GM21390 (cell line): ENCODE measurements at regions not wholly inside any gene's neighbourhood (a gene's known extent, or its start where the extent isn't known, plus 50 kb on each side); places are given as distances from the start of the nearest gene placed in this dataset.
"Not testable (repeated sequence)": the region's sequence is repeated elsewhere in the genome, so short reads cannot be mapped to it uniquely, and the experiment has no call there.

Experiments
- ATAC-seq: cut with Tn5 transposase; IDR thresholded peaks from one replicate; pipeline ENCODE4 v1.9.1; 2021; ENCODE audit not compliant: unreplicated experiment

DNA sequence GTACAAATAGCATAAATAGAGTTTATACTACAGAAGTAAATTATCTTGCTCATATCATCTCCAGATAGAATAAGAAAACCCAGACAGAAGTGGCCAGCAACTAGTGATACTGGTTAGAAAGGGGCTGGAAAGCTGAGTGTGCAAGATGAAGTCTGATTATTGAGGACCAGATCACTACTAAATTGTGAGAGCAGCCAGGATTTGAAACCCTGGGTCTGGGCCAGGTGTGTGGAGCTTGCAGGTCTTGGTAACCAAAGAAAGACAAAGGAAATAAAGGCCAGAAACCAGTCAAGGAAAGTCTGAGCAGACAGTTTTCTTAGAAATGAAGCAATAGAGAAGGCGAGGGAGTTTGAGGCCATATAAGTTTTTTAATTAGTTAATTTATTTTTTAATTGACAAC, 611.8 kb downstream of the ETNK1 start:
- ATAC-seq = no peak

DNA sequence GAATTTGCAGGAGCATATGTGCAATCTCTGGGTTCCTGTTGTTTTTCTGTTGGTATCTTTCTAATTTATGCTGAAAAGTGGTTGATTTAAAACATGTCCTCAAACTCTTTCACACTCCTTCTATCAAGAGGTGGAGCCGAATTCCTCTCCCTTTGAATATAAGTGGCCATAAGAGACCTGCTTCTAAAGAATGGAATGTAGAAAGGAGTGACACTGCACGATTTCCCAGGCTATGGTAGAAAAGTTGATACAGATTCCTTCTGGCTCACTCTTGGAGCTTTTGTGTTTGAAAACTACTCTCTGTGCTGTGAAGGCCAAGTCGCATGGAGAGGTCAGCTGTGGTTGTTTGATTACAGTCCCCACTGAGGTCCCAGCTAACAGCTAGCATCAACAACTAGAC, 613.2 kb downstream of the ETNK1 start:
- ATAC-seq = no peak

DNA sequence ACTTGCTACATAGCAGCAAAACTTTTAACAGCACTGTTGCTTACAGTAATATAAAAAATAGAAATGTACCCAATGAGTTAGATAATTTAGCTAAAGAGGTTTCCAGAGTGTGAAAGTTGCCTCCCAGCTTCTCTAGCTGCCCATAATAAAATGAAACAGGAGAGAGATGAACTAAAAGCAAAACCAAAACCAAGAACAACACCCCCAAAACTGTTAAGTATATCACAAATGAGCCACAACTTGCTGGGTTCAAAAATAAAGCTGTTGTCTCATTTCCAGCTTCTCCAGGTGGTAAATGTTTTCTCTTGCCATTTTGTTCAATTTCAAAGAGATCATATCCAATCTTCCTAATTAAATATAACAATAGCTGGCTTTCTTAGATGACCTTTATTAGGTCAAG, 614.0 kb downstream of the ETNK1 start:
- no peak for ATAC-seq

DNA sequence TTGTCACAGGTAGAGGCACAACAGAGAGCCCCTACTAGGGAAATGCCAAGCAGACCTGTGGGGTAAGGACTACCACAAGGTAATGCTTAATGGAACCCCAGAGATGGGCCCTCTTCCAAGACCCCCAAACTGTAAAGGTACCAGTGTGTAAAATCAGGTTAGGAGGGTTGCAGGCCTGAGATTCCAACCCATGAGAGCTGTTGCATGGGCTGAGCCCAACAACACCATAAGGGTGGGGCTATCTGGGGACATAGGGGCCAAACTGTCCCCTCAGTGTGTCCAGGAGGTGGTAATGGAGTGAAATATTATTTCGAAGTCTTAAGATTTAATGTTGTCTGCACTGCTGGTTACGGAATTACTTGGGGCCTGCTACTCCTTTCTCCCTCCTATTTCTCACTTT, 620.2 kb downstream of the ETNK1 start:
- ATAC-seq = no peak

DNA sequence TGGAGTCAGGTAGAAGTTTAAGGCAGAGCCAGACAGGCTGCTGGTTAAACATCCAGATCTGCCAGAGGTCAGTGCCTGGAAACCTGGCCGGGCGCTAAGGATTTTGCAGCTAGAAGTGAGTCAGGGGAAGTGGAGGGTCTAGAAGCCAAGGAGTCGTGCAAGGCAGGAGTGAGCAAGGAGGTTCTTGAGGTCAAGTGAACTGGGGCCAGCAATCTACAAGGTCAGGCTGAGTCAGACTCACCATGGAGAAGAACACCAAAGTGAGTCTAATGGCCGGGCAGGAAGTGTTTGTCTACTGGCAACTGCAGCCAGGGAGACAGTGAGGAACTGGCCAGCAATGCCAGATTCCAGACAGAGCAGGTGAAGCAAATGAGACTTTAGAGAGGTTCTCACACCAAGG, 628.2 kb downstream of the ETNK1 start:
- ATAC-seq = no peak

DNA sequence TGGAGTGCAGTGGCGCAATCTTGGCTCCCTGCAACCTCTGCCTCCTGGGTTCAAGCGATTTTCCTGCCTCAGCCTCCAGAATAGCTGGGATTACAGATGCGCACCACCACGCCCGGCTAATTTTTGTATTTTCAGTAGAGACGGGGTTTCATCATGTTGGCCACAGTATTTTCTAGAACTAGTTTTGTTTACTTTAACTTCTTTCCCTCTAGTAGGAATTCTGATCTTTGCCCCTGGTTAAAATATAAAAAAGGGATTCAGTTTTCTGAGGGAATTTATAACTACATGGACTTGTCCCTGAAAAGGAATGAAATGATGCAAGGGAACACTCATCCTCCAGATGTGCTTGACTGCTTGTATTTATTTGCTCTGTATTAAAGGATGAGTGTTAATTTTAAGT, 628.9 kb downstream of the ETNK1 start:
- ATAC-seq = not testable (repeated sequence)

DNA sequence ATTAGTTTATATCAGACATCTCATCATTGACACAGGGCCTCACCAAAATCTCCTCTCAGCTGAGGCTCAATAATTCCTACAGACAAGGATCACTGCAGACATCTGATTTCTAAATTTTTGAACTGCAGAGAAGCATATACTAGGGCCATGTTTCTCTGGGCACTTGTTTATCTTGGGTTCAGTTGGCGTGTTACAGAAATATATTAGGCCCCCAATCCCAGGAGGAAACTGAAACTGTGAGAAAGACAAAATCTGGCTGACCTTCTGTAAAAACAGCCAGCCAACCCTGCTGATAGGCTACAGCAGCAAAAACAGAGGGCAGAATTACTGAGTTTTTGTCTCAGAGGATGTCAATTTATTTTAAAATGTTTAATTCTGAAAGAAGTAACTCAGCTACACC, 634.6 kb downstream of the ETNK1 start:
- no peak for ATAC-seq

DNA sequence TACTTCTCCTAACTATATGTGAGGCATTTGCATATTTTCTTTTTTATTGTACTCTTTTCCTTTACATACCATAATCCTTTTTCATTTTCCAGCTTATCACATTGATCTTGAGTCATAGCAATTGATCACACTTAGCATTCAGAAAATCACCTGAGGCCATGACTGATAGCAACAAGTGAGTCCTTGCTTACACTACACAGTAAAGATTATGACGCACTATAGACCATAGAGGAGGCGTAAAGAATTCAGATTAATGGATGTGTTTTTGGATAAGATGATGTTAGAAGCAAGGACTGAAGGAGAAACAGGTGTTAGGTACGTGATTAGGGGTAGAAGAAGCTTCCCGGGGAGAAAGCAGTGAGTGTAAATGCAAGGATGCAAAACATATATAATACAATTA, 637.7 kb downstream of the ETNK1 start:
- ATAC-seq = no peak

DNA sequence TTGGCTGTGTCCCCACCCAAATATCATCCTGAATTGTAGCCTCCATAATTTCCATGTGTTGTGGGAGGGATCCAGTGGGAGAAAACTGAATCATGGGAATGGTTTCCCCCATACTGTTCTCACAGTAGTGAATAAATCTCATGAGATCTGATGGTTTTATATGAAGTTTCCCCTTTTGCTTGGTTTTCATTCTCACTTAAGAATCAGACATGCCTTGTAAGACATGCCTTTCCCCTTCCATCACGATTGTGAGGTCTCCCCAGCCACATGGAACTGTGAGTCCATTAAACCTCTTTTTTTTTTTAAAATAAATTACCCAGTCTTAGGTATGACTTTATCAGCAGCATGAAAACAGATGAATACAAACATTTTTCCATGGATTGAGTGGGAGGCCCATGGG, 652.9 kb downstream of the ETNK1 start:
- ATAC-seq = no peak

DNA sequence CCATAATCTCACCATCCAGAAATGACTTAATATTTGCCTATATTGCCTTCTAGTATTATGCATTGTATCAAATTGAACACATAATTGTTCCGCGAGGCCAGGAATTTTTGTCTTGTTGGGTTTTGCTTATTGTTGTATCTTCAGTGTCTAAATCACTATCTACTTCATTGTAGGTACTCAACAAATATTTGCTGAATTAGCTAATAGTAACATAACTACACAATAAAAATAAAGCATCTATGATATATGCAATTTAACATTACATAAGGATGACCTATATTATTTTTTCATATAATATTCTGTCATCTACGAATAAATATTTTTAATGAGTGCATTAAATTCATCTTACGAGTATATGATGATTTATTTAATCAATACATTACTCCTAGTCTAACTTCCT, 656.3 kb downstream of the ETNK1 start:
- no peak for ATAC-seq

DNA sequence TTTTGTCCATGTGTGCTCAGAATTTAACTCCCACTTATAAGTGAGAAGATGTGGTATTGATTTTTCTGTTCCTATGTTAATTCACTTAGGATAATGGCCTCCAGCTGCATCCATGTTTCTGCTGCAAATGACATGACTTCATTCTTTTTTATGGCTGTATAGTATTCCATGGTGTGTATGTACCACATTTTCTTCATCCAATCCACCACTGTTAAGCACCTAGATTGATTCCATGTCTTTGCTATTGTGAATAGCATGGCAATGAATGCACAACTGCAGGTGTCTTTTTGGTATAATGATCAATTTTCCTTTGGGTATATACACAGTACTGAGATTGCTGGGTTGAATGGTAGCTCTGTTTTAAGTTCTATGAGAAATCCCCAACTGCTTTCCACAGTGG, 657.7 kb downstream of the ETNK1 start:
- ATAC-seq = no peak

DNA sequence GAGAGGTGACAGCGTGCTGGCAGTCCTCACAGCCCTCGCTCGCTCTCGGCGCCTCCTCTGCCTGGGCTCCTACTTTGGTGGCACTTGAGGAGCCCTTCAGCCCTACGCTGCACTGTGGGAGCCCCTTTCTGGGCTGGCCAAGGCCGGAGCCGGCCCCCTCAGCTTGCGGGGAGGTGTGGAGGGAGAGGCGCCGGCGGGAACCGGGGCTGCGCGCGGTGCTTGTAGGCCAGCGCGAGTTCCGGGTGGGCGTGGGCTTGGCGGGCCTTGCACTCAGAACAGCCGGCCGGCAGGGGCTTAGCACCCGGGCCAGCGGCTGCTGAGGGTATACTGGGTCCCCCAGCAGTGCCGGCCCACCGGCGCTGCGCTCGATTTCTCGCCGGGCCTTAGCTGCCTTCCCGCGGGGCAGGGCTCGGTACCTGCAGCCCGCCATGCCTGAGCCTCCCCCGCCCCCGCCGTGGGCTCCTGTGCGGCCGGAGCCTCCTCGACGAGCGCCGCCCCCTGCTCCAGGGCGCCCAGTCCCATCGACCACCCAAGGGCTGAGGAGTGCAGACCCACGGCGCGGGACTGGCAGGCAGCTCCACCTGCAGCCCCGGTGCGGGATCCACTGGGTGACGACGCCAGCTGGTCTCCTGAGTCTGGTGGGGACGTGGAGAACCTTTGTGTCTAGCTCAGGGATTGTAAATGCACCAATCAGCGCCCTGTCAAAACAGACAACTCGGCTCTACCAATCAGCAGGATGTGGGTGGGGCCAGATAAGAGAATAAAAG, 661.0 kb downstream of the ETNK1 start:
- not testable (repeated sequence) for ATAC-seq

DNA sequence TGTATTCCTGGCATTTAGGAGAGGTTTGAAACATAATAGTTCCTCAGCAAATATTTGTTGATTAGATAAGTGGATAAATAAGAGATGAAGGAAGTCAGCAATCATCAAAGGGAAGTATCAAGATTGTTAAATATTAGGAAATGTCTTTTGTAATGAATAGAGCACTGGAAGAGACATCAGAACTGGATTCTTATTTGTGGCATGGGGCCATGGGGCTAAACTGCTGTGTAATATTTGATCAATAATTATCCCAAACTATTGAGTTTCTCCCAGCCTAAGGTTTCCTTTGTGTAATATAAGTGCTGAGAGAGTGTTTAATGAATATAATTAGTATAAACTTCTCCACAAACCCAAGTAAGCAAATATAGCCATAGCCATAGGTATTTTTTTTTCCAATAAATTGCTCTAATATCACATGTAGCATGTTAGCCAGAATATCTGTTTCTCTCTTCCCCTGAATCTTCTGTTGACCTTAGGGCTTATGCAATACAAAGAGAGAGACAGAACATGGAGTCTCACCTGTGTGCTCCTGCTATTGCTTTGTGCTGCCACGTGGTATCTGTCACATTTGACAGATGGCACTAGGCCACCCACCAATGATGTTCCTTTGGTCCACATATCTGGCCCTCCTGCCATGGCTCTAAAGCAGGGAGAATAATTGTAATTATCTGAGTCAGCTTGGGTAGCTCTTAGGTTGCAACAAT, 658.7 kb downstream of the SOX5 start:
- no peak for ATAC-seq

DNA sequence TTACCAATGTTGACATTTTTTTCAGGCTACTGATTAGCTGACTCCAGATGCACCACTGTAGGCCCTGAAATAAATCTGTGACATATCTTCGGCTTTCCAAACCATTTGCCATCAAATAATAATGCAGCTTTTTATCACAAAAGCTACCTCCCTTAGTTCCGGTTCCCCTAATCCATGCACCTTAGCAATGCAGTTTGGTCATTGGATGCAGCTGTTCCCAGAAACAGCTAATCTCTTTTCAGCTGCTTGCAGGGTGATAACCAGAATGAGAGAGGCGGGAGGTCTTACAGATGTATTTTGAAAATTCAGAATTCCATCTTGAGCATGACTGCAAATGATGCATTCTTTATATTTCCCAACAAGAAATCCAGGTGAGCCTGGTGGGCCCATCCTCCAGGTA, 646.2 kb downstream of the SOX5 start:
- no peak for ATAC-seq

DNA sequence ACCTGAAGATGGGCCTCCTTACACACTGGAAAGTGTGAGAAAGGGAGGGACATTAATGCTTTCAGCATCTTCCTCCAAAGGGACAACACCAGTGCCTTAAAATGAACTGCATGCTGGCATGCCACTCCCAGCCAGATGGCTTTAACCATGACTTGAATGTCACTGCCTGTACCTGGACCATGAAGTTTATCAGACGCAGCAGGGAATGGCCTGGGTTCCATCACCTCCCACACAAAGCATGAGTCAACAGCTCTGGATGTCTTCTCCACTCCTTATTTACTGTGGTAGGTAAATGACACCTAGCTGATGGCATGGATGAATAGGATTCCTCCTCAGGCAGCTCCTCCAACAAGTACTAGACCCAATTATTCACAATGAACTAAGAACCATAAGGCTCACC, 645.6 kb downstream of the SOX5 start:
- no peak for ATAC-seq

DNA sequence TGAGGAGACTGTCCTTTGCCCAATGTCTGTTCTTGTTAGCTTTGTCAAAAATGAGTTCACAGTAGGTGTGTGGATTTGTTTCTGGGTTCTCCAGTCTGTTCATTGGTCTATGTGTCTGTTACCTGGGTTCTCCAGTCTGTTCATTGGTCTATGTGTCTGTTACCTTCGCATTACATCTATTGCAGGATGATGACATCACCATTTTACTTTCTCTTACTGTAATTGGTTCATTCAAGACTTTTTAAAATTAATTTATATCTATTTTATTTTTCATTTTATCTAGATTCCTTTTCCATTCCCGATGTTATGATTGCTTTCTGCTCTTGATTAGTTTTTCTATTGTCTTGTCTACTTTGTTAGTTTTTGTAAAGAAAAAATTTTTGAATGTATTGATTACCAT, 615.5 kb downstream of the SOX5 start:
- no peak for ATAC-seq

DNA sequence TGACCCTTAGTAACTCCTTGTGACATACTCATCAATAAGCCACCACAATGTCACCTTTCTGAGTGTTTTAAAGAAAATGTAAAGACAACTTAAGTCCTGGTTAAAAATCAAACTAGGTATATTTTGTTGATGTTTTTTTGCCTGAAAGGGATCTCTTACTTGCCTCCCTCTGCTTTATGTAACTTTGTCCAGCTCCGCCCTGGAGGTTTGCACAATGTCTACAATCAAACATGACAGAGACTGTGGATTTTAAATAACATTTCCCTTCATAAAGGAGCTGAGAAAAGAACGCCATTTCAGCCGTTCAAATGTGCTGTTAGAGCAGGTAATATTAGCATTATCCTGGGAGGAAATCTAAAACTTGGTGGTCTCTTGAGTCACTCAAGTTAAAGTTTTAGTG, 613.9 kb downstream of the SOX5 start:
- ATAC-seq = no peak

DNA sequence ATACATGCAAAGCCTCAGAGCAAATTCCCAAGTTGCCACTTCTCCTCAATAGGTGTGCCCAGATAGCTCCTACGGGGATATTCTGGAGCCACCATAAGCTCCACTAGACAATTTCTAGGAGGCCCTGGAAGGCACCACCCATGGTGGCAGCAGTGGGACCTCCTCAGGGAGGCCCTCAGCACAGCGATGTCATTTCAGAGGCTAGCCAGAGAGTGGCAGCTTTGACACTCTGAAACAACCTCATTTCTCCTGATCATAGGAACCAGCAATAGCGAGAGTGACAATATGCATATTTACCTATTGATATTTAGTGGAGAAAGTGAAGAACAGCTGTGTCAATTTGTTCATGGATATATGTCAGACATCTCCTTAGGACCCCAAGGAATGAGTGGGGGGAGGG, 612.3 kb downstream of the SOX5 start:
- no peak for ATAC-seq

DNA sequence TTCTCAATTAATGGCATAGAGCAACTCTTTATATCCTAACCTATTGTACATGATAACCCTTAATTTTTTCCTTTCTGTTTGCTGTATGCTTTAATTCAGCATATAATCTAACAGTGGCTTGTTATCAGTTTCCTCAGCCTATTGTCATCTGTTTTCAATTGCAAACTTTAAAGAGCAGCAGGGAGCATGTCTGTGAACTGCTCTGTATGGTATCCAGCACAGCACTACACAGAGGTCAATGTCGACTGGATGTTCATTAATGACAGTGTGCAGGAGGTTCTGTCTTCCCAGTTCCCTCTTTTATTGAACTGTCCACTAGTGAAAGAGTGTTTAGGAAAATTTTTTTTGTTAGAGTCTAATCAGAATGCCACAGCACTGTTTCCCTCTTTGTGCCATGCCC, 609.1 kb downstream of the SOX5 start:
- no peak for ATAC-seq

DNA sequence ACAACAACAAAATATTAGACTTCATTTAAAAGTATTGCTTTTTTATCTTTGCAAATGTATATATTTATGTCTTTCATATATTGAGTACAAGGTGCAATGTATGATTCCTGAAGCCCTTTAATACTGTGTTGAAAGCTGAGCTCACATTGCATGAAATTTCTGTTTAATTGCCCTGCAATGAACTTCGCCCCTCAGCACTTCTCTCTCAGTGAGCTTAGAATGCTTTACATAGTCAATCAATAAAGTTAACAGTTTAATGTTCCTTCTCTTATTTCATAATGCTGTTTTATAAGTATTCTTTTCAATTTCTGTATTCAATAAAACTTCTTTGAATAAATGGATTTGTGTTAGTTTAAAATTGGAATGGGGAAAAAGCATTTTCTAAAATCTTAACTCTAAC, 607.1 kb downstream of the SOX5 start:
- ATAC-seq = no peak

DNA sequence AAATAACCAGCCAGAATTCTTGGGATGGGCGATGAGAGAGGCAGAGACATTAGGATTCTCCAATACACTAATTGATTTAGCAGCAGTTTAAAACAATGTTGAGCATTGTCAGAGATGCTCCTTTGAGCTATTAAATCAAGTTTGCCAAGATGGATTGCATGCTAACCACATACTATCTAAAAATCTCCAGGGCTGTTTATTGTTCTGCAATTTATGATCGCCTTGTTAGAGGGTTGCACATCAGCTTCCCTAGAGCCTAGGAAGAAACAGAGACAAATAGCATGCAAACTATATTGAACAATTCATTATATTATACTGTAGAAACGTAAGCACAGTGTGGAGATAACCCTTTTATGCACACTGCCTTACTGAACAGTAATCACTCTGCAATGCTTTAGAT, 599.9 kb downstream of the SOX5 start:
- ATAC-seq = no peak

DNA sequence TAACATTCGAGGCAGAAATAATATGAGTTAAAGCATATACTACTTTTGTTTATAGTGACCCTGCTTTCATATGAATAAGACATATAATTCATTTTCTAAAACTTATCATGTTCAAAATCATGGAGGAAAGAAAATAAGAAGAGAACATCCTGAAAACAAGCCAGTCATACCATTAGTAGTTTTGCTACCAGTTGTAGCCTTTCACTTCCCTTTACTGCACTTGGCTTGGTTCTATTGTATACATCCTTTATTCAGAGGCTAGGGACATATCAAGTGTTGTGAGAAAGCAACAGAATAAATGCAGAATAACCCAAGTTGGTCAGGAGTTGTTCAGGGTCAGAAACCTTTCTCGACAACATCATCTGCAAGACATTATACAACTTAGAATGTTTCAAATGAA, 598.7 kb downstream of the SOX5 start:
- peak; percentile 96 for ATAC-seq

DNA sequence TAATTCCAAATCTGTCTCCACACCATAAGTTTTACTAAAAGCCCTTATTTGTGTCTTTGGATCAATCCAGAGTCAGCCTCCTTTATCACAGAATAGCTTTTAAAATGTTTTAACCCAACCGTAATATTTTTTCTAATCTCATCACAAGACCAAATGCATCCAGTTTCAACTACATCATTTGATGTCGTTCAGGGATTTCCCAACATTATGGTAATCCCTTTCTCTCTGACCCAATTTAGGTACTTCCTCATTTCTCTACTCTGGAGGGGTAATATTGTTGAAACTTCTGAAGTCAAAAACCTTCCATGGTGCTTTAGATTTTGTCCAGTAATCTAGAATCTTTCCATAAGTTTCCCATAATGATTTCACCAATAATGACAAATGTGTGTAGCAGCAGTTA, 596.8 kb downstream of the SOX5 start:
- ATAC-seq = no peak
